H9 (cell line): ENCODE measurements at regions not wholly inside any gene's neighbourhood (a gene's known extent, or its start where the extent isn't known, plus 50 kb on each side); places are given as distances from the start of the nearest gene placed in this dataset.

ENCODE experiments used
- DNase-seq: peaks from one replicate; pipeline ENCODE4 v3.0.0-alpha.2; 2017
- H2AFZ ChIP-seq: one replicate; pipeline ENCODE4 v1.6.1; 2013; ENCODE audit warnings: mild to moderate bottlenecking, low read length, control low read depth, moderate library complexity
- H2AK5ac ChIP-seq: 2 replicates; pipeline ENCODE4 v1.6.1; 2013; ENCODE audit warnings: low read length, control low read depth, mixed read lengths; ENCODE audit not compliant: insufficient read length
- H2BK120ac ChIP-seq: one replicate; pipeline ENCODE4 v1.6.1; 2013; ENCODE audit warnings: low read depth, mild to moderate bottlenecking, low read length, control low read depth, inconsistent platforms; ENCODE audit not compliant: poor library complexity, severe bottlenecking
- H2BK12ac ChIP-seq: 2 replicates; pipeline ENCODE4 v1.6.1; 2013; ENCODE audit warnings: low read length, control low read depth, mixed read lengths, low read depth; ENCODE audit not compliant: insufficient read length
- H2BK15ac ChIP-seq: 2 replicates; pipeline ENCODE4 v1.6.1; 2013; ENCODE audit warnings: low read depth, low read length, control low read depth
- H2BK20ac ChIP-seq: one replicate; pipeline ENCODE4 v1.6.1; 2013; ENCODE audit warnings: low read depth, mild to moderate bottlenecking, low read length, control low read depth, inconsistent platforms; ENCODE audit not compliant: poor library complexity, severe bottlenecking
- H2BK5ac ChIP-seq: 2 replicates; pipeline ENCODE4 v1.6.1; 2013; ENCODE audit warnings: low read length, control low read depth, mixed read lengths; ENCODE audit not compliant: insufficient read length
- H3K14ac ChIP-seq: 2 replicates; pipeline ENCODE4 v1.6.1; 2013; ENCODE audit warnings: low read length, control low read depth; ENCODE audit not compliant: insufficient read depth
- H3K18ac ChIP-seq: 2 replicates; pipeline ENCODE4 v1.6.1; 2013; ENCODE audit warnings: low read depth, mild to moderate bottlenecking, mixed read lengths, low read length, control low read depth; ENCODE audit not compliant: insufficient read length
- H3K23ac ChIP-seq: 2 replicates; pipeline ENCODE4 v1.6.1; 2013; ENCODE audit warnings: low read length, control low read depth, mixed read lengths, low read depth; ENCODE audit not compliant: insufficient read length
- H3K23me2 ChIP-seq: 2 replicates; pipeline ENCODE4 v1.6.1; 2013; ENCODE audit warnings: low read depth, mild to moderate bottlenecking, mixed read lengths, low read length, control low read depth; ENCODE audit not compliant: insufficient read length, poor library complexity, severe bottlenecking
- H3K27ac ChIP-seq: 2 replicates; pipeline ENCODE4 v1.5.1; 2013; ENCODE audit warnings: low read length, control low read depth, mixed read lengths, low read depth; ENCODE audit not compliant: insufficient read length
- H3K27me3 ChIP-seq: 2 replicates; pipeline ENCODE4 v1.6.1; 2013; ENCODE audit warnings: low read length, control low read depth, inconsistent platforms; ENCODE audit not compliant: insufficient read depth
- H3K4ac ChIP-seq: 2 replicates; pipeline ENCODE4 v1.6.1; 2013; ENCODE audit warnings: low read depth, mild to moderate bottlenecking, control low read depth, inconsistent platforms, low read length, moderate library complexity
- H3K4me1 ChIP-seq: 2 replicates; pipeline ENCODE4 v1.6.1; 2013; ENCODE audit warnings: low read length, control low read depth, inconsistent platforms; ENCODE audit not compliant: insufficient read depth
- H3K4me2 ChIP-seq: 2 replicates; pipeline ENCODE4 v1.6.1; 2013; ENCODE audit warnings: low read length, control low read depth, mixed read lengths; ENCODE audit not compliant: insufficient read length, insufficient read depth
- H3K56ac ChIP-seq: 2 replicates; pipeline ENCODE4 v1.6.1; 2013; ENCODE audit warnings: low read depth, mild to moderate bottlenecking, mixed read lengths, low read length, control low read depth; ENCODE audit not compliant: insufficient read length
- H3K79me1 ChIP-seq: 2 replicates; pipeline ENCODE4 v1.6.1; 2013; ENCODE audit warnings: low read depth, mild to moderate bottlenecking, moderate library complexity, low read length, control low read depth, inconsistent platforms; ENCODE audit not compliant: insufficient read depth, poor library complexity, severe bottlenecking
- H3K79me2 ChIP-seq: 2 replicates; pipeline ENCODE4 v1.6.1; 2013; ENCODE audit warnings: low read length, control low read depth, inconsistent platforms; ENCODE audit not compliant: insufficient read depth
- H3K9ac ChIP-seq: 2 replicates; pipeline ENCODE4 v1.6.1; 2013; ENCODE audit warnings: low read length, control low read depth, mixed read lengths; ENCODE audit not compliant: insufficient read length; ENCODE audit errors: extremely low read depth
- H3K9me3 ChIP-seq: one replicate; pipeline ENCODE4 v1.6.1; 2013; ENCODE audit warnings: low read depth, low read length, inconsistent platforms; ENCODE audit not compliant: control insufficient read depth
- H3T11ph ChIP-seq: one replicate; pipeline ENCODE4 v1.6.1; 2013; ENCODE audit warnings: mild to moderate bottlenecking, low read length, control low read depth, inconsistent platforms
- H4K20me1 ChIP-seq: one replicate; pipeline ENCODE4 v1.6.1; 2013; ENCODE audit not compliant: control insufficient read depth, insufficient read length, insufficient read depth
- H4K5ac ChIP-seq: 2 replicates; pipeline ENCODE4 v1.6.1; 2013; ENCODE audit warnings: low read depth, mild to moderate bottlenecking, mixed read lengths, low read length, control low read depth; ENCODE audit not compliant: insufficient read length
- H4K8ac ChIP-seq: replicated peaks from 2 replicates; pipeline ENCODE4 v1.6.1; 2013; ENCODE audit warnings: low read length, control low read depth, mixed read lengths, low read depth; ENCODE audit not compliant: insufficient read length
- H4K91ac ChIP-seq: 2 replicates; pipeline ENCODE4 v1.6.1; 2013; ENCODE audit warnings: low read depth, mild to moderate bottlenecking, moderate library complexity, mixed read lengths, low read length, control low read depth; ENCODE audit not compliant: insufficient read length
- H3K27ac Mint-ChIP-seq, 3 experiments: 2 replicates in 2 of 3; 3 replicates in 1 of 3; pipeline ENCODE4 v1.8.0; 2020 to 2021; ENCODE audit warnings: mixed read lengths in 3 of 3, mild to moderate bottlenecking in 1 of 3, moderate library complexity in 1 of 3
- H3K27me3 Mint-ChIP-seq: 2 replicates; pipeline ENCODE4 v1.8.0; 2021; ENCODE audit warnings: low read depth, mild to moderate bottlenecking, moderate library complexity, mixed read lengths
- H3K36me3 Mint-ChIP-seq, 3 experiments: 2 replicates in 2 of 3; 3 replicates in 1 of 3; pipeline ENCODE4 v1.8.0; 2020 to 2021; ENCODE audit warnings: low read depth in 3 of 3, mixed read lengths in 3 of 3; ENCODE audit not compliant: insufficient read depth in 1 of 3
- H3K4me1 Mint-ChIP-seq, 2 experiments: 2 replicates each; pipeline ENCODE4 v1.8.0; 2020; ENCODE audit warnings: mixed read lengths in 2 of 2
- H3K4me3 Mint-ChIP-seq, 2 experiments: 2 replicates in 1 of 2; 3 replicates in 1 of 2; pipeline ENCODE4 v1.8.0; 2020 to 2021; ENCODE audit warnings: mild to moderate bottlenecking in 2 of 2, mixed read lengths in 2 of 2, moderate library complexity in 1 of 2
- H3K9me3 Mint-ChIP-seq, 2 experiments: 2 replicates in 1 of 2; 3 replicates in 1 of 2; pipeline ENCODE4 v1.8.0; 2020; ENCODE audit warnings: mild to moderate bottlenecking in 2 of 2, mixed read lengths in 2 of 2, moderate library complexity in 1 of 2
- WGBS: extraction: QIAGEN DNeasy Blood & Tissue Kit; methylation state at CpG from one replicate; pipeline ENCODE4 v1.1.7; 2013; ENCODE audit warnings: missing lambda C conversion rate, low lambda C conversion rate, mixed read lengths; ENCODE audit not compliant: insufficient read length; ENCODE audit errors: extremely low coverage; 5-methylcytosine and 5-hydroxymethylcytosine counted together
- TF ChIP-seq, protein P1 (sequence below): fragments of 200-600 bp; sonication (generic); conservative IDR thresholded peaks from 3 replicates; pipeline ENCODE4 v1.8.0; 2021; ENCODE audit warnings: antibody characterized with exemption, mild to moderate bottlenecking

DNA sequence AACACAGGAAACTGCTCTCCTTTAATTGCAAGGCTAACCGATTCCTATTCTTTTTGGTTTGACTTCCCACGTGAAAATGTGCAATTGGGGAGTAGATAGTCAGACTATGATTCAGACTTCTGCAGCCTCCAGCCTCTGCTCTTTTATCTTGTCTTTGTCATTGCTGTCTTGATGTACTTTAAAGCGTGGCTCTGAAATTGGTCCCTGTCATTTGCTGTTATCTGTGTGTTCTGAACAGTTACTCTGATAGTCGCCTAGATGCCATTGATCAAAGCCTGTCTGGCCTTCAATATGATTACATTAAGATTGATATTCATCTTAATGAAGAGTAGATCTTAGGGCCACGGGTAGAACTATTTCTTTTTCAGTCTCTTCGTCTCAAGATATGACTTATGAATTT lies 799.2 kb downstream of the REEP3 start:
- H3K18ac ChIP-seq, result no peak overlapping the region
- no peak overlapping the region for H4K91ac ChIP-seq
- H3T11ph ChIP-seq, result no peak overlapping the region
- H3K9ac ChIP-seq, result no peak overlapping the region
- no peak overlapping the region for H2BK5ac ChIP-seq
- Mint-ChIP-seq H3K36me3 (no peaks in the 10 kb centered on the region), H3K4me3 (no peak overlapping the region), H3K27me3 (no peaks in the 10 kb centered on the region), H3K27ac (no peak overlapping the region), H3K9me3 (no peaks in the 10 kb centered on the region), H3K4me1 (no peaks in the 10 kb centered on the region)
- H2BK20ac ChIP-seq, result no peak overlapping the region
- H2AK5ac ChIP-seq, result no peak overlapping the region
- no peak overlapping the region for H2BK12ac ChIP-seq
- no peak overlapping the region for H3K14ac ChIP-seq
- no peaks in the 10 kb centered on the region for H3K4me1 ChIP-seq
- no CpG with 5 or more reads among the region's 6 CpGs for WGBS
- no peak overlapping the region for H4K5ac ChIP-seq
- H3K23me2 ChIP-seq, result no peaks in the 10 kb centered on the region
- H2BK120ac ChIP-seq, result no peak overlapping the region
- H4K8ac ChIP-seq, result no peak overlapping the region
- H3K4me2 ChIP-seq, result no peak overlapping the region
- no peak overlapping the region for H3K56ac ChIP-seq
- H3K4ac ChIP-seq, result no peak overlapping the region
- H2AFZ ChIP-seq, result no peak overlapping the region
- no peaks in the 10 kb centered on the region for H4K20me1 ChIP-seq
- H3K27me3 ChIP-seq, result no peaks in the 10 kb centered on the region
- no peaks in the 10 kb centered on the region for H3K79me2 ChIP-seq
- TF ChIP-seq, protein P1, sequence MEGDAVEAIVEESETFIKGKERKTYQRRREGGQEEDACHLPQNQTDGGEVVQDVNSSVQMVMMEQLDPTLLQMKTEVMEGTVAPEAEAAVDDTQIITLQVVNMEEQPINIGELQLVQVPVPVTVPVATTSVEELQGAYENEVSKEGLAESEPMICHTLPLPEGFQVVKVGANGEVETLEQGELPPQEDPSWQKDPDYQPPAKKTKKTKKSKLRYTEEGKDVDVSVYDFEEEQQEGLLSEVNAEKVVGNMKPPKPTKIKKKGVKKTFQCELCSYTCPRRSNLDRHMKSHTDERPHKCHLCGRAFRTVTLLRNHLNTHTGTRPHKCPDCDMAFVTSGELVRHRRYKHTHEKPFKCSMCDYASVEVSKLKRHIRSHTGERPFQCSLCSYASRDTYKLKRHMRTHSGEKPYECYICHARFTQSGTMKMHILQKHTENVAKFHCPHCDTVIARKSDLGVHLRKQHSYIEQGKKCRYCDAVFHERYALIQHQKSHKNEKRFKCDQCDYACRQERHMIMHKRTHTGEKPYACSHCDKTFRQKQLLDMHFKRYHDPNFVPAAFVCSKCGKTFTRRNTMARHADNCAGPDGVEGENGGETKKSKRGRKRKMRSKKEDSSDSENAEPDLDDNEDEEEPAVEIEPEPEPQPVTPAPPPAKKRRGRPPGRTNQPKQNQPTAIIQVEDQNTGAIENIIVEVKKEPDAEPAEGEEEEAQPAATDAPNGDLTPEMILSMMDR, result no peak
- H3K9me3 ChIP-seq, result no peaks in the 10 kb centered on the region
- H3K79me1 ChIP-seq, result no peaks in the 10 kb centered on the region
- H2BK15ac ChIP-seq, result no peak overlapping the region
- no peak overlapping the region for H3K23ac ChIP-seq
- H3K27ac ChIP-seq, result no peak overlapping the region
- DNase-seq, result no peak
